T-helper 2 cell (primary cell): ENCODE measurements at regions not wholly inside any gene's neighbourhood (a gene's known extent, or its start where the extent isn't known, plus 50 kb on each side); places are given as distances from the start of the nearest gene placed in this dataset.
"Not testable (repeated sequence)": the region's sequence is repeated elsewhere in the genome, so short reads cannot be mapped to it uniquely, and the experiment has no call there.

ENCODE experiments used
- DNase-seq, 5 experiments: peaks; one replicate each; pipeline versions ENCODE4 v3.0.0 to v3.0.0-alpha.2; 2012 to 2022

DNA sequence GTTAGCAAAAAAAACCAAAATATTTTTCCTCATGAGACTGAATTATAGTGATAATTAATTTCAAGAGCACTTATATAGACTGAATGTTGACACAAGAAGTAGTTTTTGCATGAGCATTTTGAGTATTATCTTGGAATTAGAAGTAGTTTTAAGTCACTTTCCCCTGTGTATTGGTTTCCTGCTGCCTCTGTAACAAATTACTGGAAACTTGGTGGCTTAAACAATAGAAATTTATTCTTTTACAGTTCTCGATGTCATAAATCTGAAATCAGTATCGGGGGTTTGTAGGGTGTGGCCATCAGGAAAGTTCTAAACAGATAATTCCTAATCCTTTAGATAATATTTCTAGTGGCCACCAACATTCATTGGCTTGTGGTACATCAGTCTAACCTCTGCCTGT is 957.8 kb downstream of the LTN1 start:
- not testable (repeated sequence) for DNase-seq

DNA sequence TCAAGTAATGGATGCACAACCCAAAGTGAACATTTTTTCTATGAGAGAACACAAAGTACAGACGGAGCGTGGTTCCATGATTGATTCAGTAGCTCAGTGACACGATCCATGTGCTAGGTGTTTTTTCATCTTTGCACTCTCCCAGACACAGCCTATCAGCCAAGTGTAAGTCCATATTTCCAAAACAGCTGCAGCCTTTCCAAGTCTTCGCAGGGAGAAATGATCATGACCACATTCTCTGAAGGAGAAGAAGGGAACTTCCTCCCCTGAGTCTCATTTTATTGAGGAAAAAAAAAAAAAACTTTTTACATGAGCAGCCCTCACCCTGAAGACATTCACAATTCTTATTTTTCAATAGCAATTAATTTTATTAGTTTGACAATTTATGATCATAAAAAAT is 958.3 kb downstream of the LTN1 start:
- not testable (repeated sequence) for DNase-seq

DNA sequence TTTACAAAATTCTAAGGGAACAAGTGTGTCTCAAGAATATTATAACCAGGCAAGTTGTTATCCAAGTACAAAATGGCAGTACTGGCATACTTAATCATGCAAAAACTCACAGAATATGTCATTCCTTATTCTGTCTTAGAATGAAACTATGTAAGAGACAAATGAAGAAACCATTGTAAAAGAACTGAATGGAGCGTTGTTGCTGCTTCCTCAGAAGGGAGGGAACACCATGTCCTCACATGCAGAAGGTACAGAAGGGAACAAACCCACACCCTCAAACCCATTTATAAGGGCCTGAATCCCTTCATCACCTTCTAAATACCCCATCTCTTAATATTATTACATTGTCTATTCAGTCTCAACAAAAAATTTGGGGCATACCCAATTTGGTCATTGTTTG is 960.0 kb downstream of the LTN1 start:
- not testable (repeated sequence) for DNase-seq

DNA sequence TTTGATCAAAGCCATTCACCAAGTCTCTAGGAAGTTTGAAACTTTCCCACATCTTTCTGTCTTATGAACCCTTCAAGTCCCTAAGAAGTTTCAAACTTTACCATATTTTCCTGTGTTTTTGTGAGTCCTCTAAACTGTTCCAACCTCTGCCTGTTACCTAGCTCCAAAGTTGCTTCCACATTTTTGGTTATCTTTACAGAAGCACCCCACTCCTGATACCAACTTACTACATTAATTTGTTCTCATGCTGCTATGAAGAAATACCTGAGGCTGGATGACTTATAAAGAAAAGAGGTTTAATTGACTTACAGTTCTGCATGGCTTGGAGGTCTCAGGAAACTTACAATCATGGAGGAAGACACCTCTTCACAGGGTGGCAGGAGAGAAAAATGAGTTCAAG is 961.6 kb downstream of the LTN1 start:
- DNase-seq = not testable (repeated sequence)

DNA sequence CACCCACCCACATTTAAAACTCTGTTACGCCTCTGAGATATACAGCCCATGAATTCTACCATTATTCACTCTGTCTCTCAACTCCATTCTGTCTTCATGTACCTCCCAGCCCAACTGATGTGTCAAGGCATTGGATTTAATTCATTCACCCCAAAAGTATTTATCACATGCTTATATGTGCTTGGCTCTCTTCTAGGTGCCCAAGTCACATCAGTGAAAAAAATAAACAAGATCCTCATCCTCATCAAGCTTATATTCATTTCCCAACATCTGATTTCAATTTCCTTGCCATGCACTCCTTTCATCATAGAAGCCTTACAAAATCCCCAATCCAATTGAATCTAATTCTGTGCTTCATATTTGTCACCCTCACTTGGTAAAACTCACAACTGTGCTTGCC is 967.6 kb downstream of the LTN1 start:
- no peak for DNase-seq

DNA sequence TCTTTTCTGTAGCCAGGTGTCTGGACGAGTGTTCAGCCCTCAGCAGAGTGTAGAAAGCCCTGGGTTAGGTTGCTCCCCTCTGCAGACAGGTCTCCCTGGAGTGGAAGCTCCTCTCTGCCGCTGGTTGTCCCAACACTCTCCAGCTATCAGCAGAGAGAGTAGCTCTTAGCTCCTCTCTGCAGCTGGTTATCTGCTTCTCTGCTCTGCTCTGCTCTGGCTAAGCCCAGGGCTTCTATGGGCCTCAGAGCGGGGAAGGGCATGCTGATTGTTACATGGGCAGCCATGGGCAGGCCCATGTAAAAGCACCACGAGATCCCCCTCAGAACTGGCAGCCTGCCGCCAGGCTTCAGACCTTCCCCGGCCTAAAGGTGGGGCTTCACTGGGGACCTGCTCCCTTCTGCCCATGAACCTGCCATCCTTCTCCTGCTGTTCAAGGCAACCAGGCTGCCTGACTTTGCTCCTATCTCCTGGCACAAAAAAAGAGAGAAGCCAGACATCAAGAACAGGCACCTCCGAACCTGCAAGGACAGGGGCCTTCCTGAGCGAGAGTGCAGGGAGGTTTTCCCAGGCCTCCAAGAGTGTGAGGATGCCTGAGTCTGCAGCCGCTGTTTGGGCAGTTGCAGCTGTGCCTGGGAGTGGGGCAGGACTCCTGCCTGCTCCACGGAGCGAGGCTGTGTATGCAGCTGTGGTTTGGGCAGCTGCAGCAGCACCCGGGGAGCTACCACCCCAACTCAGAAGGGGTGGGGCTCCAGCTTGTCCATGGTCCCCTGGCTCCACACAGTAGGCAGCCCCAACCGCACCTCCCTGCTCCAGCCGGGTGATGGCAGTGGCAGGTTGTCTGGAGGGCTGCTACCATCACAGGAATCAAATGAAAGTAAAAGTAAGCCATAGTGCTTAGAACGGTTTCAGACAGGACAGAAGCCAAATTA is 973.7 kb downstream of the LTN1 start:
- peak in 1 of 5 experiments; percentile 25 for DNase-seq

DNA sequence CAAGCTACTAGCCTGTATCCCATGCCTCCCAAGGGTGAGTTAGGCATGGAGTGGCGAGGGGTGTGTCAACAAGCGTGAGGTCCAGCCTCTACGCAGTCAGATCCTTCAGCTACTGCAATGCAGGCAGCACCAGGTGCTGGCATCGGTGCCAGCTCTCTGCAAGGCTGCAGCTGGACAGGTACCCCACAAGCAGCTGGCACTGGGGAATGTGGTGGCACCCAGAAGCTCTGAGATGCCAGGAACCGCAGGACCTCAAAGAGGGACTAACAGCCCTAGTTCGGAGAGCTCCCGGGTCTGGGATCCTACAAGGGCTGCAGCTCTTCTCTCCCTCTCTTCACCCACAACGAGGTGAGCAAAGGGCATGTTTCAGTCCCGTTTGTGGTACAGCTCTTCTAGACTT is 974.5 kb downstream of the LTN1 start:
- no peak for DNase-seq

DNA sequence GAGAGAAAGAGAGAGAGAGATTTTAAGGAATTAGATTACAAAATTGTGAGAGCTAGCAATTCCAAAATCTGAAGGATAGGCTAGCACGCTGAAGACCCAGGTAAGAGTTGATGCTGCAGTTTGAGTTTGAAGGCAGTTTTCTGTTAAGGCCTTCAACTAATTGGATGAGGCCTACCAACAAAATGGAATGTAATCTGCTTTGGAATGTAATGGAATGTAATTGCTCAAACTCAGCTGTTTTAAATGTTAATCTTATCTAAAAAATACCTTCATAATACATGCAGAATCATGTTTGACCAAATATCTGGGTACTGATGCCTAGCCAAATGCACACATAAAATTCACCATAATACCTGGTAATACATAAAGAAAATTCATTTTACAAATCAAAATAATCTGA is 976.1 kb downstream of the LTN1 start:
- DNase-seq = no peak

DNA sequence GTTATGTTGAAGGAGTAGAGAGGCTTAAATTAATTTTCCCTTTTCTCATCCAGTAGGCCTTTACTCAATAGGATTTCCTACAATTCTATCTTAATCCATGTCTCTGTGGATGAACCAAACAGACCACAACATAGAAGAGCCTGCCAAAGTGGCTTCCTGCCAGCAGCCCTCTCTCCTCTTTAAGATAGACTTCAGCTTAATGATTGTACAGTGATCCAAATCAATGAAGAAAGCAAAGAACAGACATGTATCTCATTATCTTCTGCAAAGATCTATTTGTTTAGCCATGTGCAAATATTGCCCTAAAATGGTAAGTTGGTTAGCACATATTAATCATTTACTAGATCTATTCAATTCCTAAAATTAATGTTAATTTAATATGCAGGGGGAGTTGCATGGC is 979.6 kb downstream of the LTN1 start:
- not testable (repeated sequence) for DNase-seq

DNA sequence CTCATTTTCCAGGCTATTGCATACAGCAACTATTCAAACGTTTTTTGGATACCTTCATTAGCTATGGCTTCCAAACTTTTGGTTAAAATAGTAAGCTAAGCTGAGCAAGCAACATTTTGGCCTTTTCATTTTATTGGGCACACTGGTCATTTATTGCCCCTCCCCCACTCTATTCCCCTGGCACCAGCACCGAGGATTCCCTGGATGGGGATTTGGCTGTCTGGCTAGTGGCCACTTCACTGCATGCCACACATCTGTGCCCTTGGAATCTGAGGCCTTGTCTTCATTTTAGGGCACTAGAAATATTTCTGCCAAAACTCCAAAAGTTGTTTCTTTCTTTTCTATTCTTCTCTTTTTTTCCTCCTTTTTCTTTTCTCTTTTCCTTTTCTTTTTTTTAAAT is 980.7 kb downstream of the LTN1 start:
- not testable (repeated sequence) for DNase-seq

DNA sequence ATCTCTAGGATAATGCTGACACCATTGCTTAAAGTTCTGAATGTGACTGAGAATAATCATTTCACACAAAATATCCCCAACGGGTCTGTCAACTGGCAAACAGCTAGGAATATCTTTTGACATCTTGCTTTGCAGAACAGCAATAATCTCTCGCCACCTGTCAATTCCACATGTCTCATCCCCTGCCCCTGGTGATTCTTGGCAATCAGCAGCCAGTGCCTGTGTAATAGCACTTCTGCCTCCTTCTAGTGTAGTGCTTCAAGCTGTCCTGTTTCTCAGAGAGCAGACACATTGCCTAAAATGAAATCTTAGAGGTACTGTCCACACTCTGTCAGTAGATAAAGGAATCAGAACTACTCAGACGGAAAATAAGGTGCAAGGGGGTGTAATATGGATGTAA is 984.4 kb downstream of the LTN1 start:
- DNase-seq = not testable (repeated sequence)

DNA sequence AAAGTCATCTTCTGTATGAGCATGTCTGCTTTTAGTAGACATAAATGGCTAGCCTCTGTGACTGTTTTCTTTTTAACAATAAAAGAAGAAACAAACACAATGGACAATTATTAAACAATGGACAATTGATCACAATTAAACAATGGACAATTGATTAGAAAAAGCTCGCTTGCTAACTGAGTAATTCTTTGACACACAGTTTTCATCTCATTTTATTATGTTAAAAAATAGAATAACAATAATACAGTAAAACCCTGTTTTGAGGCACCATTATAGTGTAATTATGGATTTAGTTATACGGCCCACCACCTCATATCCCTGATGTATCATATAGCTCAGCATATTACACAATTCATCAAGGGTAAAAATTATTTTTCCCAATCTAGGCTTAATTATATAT is 989.0 kb downstream of the LTN1 start:
- DNase-seq = not testable (repeated sequence)

DNA sequence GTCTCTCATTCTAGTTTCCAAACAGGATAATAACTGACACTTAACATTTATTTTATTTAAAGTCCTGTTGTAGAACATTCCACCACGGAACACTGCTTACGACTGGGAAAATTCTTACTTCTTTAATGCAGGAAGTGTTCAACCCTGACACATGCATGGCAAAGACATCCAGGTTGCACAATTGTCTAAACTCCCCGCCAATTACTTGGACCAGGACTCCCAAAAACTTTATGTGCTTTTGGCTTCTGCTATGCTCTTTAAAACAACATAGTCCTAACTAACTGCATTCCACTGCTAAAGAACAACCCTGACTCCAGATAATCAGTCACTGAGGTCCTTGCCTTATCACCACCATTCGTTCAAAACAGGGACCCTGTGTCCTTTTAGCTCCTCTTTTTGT is 995.8 kb downstream of the LTN1 start:
- DNase-seq = not testable (repeated sequence)

DNA sequence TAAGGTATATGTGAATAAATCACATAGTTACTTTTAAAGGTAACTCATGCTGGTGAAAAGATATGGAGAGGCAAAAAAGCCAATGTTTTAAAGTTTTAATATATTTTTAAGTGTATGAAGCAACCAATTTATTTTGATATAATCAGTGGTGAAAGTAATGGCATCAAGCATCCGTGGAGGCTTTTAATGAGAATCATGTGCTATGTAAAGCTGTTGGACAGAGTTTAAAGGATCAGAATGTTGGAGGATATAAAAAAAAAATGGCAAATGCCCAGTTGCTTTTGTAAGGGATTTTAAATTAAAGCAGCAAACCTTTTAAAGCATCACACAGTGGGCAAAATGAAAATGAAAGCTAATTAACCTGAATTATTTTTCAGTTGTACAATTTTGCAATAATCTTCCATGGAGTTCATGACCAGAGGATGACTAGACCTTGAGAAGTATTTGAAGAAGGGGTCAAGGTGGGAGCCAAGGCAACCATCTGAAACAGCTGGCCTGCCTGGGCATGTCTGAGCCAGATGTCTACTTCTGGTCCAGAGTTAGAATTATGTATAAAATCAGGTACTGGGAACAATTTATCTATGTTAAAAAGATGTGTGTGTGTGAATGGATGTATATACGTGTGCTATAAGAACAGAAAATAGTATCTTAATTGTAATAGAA is 1007.9 kb downstream of the LTN1 start:
- not testable (repeated sequence) for DNase-seq

DNA sequence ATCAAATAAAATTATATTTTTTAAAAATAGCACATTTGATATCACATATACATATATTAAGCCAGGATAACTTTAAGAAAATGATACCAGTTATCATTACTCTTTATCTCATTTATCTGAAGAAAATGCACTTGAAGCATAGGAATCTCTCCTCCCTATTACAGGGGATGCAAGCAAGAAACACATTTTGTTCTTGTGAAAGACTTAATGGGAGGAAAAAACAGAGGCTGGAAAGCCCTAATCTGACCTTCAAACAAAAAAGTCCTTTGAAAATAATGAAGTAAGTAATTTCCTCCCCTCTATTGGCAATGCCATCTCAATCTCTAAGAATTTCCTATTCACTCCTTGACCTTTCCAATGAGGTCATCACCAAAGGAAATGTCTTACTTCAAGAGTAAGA is 1012.6 kb upstream of the ADAMTS5 start:
- not testable (repeated sequence) for DNase-seq

DNA sequence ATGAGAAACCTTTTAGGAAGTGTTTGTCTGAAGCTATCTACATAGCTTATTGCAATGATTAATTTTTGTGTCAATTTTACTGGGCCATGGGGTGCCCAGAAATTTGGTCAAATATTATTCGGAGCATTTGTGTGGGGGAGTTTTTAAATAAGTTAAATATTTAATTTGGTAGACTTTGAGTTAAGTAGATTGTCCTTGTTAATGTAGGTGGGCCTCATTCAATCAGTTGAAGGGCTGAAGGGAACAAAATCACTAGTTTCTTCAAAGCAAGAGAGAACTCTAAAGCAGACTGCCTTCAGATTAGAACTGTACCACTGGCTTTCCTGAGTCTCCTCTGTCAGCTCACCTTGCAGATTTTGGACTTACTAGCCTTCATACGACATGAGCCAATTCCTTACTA is 1008.6 kb upstream of the ADAMTS5 start:
- DNase-seq = no peak

DNA sequence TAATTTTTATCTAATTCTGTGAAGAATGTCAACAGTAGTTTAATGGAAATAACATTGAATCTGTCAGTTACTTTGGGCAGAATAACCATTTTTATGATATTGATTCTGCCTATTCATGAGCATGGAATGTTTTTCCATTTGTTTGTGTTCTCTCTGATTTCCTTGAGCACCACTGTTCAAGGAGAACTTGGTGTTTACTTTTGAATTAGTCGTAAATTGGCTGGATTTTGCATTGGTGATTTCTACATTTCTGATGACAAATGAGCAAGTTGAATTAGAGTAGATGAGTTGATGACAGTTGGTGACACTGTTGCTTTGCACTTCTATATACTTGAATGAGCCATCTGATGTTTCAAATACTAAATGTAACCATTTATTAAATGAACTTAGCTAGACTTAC is 1007.3 kb upstream of the ADAMTS5 start:
- DNase-seq = not testable (repeated sequence)

DNA sequence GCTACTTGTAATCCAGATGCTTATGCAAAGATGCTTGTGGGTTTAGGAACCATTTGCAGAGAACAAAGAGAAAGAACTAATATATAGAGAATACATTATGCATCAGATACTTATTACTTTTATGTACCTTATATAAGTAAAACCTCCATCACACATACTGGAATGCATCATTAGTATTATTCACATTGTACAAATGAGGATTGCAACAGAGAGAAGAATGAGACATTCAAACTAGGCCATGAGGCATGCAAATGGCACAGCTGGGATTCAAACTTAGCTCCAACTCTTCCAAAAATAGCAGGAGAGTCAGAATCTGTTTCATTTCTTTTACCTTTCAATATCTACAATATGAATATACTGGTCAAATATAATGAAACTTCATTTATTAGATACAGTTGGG is 1001.4 kb upstream of the ADAMTS5 start:
- not testable (repeated sequence) for DNase-seq

DNA sequence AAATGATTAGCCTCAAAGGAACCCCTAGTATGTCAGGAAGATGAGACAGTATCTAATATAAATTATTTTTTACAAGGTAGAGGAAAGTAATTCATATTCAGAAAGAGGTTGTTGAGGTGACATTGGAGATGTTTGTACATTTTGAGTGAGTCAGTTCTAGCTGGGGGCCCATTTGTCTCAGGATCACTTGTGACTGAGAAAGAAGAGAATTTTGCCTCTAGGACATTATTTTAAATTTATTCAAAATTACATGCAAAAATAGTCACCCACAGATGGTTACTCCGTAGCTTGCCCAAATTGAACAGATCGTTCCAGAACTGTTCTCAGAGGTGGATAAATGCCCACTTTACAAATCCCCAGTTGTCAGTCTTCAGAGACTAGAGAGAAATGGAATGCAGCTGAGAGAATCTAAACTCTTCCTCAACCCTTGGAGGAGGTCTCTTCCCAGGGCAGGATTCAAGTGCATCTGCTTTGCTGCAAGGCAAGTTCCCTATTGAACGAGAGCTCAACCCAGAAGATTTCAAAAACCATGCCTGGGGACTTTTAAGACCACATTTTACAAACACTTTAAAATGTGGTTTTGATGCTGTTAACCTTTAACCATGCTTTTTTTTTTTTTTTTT is 987.8 kb upstream of the ADAMTS5 start:
- DNase-seq = no peak

DNA sequence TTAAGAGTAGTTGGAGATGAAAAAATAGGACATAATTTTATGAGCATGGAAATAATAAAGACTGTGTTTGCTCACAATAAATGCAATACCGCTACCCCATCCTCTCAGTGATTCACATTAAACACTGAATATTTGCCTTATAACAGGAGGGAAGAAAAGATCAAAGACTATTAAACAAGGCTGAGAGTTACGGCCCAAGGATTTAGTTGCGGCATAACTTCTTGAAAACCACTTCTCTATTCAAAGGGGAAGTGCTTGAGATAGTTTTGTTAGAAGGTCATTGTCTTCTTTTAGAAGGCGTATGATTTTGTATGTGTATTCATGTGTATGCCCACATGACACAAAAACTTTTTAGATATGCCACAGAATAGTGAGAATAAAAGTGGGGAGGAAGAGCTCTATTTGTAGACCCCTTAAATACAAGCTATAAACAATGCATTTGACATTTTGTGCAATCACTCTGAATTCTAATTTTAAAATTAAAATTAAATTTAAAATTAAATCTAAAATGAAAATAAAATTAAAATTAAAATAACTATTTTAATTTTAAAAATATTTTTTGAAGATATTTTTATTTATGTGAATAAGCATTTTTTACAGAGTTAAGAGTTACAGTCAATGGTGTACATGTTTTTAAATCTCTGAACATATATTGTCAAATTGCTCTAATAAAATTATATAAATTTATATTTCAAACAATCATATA is 986.6 kb upstream of the ADAMTS5 start:
- DNase-seq = no peak

DNA sequence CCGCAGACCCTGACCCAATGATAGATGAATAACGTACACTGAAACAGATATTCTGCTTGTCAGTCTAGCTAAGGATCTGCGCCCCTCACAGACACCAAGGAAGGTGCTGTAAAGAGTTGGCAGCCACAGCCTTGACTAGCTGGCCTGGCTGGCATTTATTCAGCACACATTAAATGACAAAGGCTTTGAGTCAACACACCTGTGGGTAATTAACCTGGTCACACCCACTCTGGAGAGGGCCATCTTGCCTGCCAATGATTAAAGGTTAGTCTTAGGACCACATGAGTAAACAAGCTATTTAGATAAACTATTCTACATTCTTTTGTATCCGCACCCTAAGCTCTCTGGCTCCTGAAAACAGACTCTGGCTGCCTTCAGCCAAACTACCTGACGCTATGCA is 982.2 kb upstream of the ADAMTS5 start:
- not testable (repeated sequence) for DNase-seq

DNA sequence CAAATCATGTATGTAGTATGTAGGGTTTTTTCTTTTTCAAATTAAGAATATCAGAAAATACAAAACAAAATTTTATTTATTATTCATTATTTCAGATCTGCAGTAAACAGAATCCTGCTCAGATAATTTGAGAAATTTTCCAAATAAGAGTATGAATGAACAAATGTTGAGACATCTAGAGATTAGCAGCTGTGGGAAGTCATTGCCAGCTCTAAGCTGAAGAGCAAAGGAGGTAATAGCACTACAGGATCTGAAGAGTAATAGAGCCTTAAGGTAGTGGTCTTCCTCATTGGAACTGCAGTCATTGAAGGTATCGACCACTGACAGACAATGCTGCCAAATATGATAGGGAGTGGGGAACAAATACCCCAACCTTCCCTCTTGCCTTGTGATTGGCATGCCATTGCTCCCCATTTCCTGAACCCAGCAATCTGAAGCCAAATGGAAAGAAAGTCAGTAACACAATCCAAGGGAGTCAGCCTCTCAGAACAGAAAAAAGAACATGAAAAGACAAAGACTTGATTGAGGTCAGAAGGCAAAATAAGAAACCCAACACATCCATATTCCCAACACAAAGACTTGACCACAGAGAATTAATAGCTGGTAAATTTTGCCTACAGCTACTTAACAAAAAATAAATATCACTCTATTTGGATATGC is 963.4 kb upstream of the ADAMTS5 start:
- not testable (repeated sequence) for DNase-seq
